HG03280 (cell line): ENCODE measurements at regions not wholly inside any gene's neighbourhood (a gene's known extent, or its start where the extent isn't known, plus 50 kb on each side); places are given as distances from the start of the nearest gene placed in this dataset.
"Not testable (repeated sequence)": the region's sequence is repeated elsewhere in the genome, so short reads cannot be mapped to it uniquely, and the experiment has no call there.

Experiments used
- ATAC-seq: cut with Tn5 transposase; IDR thresholded peaks from one replicate; pipeline ENCODE4 v1.9.1; 2021; ENCODE audit warnings: mild to moderate bottlenecking, moderate library complexity; ENCODE audit not compliant: unreplicated experiment

DNA sequence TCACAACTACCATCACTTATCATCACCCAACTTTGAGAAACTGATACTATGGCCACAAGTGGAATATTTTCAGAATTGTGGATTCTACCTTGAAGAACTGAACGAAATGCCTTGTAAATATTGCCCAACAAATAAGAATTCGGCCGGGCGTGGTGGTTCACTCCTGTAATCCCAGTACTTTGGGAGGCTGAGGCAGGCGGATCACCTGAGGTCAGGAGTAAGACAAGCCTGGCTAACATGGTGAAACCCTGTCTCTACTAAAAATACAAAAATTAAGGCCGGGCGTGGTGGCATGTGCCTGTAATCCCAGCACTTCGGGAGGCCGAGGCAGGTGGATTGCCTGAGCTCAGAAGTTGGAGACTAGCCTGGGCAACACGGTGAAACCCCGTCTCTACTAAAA, 862.7 kb downstream of the ZPLD1 start:
- not testable (repeated sequence) for ATAC-seq

DNA sequence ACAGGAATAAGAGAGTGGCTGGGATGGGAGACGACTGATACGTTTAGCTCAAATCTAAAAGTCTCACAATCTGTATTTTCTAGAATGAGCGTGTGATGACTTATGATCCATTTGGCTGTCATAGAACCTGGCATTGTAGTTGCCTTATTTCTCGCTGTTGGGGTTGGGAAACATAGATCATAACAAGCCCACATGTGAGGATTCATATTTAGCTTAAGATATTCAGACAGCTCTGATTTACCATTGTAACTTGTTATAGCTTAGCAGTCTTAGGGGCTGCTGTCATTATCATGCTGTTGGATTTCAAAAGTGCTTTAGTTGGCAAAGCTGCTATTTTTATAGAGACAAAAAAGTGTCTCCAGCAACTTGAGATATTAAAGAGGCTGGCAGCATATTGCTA, 871.3 kb downstream of the ZPLD1 start:
- ATAC-seq: no peak

GRCh38 chr3:103308921-103309320, 874.1 kb downstream of the ZPLD1 start:
- ATAC-seq: no peak

GRCh38 chr3:103319912-103320311, 885.1 kb downstream of the ZPLD1 start:
- ATAC-seq: no peak

- no peak for ATAC-seq
Measured at GRCh38 chr3:103337179-103337845, 902.5 kb downstream of the ZPLD1 start.

DNA sequence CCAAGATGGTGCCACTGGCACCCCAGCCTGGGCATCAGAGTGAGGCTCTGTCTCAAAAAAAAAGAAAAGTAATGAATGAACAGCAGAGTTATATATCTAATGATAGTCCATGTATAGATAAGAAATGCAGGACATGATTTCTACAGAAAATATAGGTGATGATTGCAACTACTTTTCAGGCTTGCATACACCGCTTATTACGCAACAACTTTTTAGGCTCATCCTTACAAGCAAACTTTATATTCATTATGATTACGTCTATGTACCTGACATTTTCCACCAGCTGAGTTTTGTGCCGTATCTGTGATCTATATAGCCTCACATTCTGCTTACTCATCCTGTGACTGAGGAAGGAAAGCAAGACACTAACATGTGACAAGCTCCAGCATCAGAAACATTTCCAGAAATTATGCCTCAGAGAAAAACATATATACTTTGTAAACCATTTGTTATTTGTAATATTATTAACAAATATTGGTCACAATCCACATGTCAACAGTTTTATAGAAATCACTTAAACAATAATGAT, 906.3 kb downstream of the ZPLD1 start:
- no peak for ATAC-seq

GRCh38 chr3:103342205-103342731, 907.5 kb downstream of the ZPLD1 start:
- no peak for ATAC-seq

- ATAC-seq: no peak
Measured at GRCh38 chr3:103349760-103350159, 914.9 kb downstream of the ZPLD1 start.

DNA sequence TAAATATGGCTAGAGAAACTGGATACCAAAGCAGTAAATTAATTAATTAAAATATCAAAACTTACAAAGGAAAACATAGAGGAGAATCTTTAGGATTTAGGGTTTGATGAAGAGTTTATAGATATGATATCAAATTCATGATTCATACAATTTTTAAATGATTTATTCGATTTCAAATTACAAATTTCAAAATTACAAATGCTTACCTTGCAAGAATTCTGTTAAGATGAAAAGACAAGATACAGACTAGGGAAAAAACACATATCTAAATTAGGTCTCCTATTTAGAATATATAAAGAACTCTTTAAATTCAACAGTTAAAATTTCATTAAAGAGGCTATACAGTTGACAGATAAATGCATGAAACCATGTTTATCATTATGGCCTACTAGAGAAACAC, 930.7 kb downstream of the ZPLD1 start:
- no peak for ATAC-seq

DNA sequence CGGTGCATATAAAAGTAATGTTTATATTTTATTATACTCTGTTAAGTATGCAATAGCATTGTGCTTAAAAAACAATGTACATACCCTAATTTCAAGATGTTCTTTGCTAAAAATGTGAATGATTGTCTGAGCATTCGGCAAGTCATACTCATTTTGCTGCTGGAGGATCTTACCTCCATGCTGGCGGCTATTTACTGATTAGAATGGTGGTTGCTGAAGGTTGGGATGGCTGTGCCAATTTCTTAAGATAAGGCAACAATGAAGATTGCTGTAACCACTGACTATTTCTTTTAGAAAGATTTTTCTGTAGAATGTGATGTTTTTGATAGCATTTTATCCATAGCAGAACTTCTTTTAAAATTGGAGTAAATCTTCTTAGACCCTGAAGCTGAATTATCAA, 932.7 kb downstream of the ZPLD1 start:
- no peak for ATAC-seq

DNA sequence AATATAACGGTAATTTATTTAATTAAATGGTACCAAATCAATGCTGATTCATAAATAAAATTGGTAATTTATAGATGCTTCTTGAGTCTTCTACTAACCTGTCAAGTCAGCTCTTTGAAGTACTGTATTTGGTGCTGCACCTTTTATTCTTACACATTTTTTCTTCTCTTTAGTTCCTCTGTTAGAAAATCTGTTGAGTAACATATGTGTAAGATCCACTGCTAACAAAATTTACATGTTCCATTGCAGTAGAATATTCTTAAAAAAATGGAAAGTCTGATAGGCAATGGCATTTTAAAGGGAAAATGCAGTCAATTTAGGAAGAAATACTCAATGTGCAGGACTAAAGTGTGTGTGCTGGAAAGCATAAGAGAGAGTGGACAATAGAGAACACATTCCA, 936.6 kb downstream of the ZPLD1 start:
- ATAC-seq: no peak

DNA sequence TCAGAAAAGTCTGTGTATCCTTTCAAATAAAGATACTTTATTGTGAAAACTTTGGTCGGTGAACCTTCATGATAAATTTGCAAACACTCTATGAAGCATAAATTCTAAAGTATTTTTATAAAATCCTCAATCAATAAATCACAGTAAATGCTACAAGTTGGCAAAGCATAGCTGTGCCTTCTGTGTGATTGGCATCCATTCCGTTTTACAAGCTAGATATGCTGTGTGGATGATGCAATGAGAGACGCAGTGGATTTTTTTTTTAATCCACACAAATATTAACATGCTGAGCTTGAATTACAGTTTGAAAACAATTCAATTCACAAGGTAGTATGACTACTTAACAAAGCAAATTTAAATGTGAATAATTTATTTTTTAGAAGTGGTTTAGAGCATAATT, 937.2 kb downstream of the ZPLD1 start:
- no peak for ATAC-seq

DNA sequence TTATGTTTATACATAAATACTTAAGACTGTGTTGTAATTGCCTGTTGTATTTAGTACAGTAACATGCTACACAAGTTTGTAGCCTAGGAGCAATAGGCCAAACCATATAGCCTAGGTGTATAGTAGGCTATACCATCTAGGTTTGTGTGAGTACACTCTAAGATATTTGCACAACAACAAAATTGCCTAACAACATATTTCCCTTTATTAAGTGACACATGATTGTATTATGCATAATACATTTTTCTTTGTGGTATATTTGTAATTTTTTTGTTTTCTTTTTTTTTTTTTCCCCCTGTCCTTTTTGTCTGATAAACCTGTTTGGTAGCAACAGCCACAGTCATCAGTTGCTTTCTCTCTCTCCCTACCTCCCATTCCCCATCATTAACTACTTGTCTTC, 945.6 kb downstream of the ZPLD1 start:
- no peak for ATAC-seq

GRCh38 chr3:103381296-103382079, 946.7 kb downstream of the ZPLD1 start:
- ATAC-seq: no peak

DNA sequence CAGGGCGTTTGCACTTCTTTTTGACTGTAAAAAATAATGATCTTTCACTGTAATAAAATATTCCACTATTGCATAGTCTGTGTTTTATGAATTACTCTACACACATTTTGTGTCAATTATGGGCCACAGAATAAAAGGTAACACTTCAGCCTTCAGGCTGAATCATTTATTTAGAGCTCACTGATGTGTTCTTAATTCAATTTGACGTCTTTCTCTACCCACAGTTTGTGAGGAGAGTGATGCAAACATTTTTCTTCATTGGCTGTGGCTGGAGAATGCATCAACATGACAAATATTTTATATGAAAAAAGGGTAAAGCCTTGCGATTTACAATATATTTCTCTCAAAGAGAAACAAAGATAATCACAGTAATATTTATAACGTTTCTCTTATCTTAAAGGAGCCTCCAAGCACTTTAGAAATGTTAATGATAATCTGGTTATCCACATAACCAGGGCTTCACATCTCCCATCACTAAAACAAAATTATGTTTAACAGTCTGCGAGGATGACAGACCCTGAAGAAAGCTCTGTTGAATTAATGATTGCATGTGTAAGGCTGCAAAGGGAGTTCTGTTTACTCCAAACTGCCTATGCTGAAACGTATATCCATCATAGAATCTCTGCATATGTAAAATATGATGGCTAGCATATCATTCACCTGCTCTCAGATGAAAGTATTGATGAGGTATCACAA, 951.3 kb downstream of the ZPLD1 start:
- ATAC-seq: no peak

DNA sequence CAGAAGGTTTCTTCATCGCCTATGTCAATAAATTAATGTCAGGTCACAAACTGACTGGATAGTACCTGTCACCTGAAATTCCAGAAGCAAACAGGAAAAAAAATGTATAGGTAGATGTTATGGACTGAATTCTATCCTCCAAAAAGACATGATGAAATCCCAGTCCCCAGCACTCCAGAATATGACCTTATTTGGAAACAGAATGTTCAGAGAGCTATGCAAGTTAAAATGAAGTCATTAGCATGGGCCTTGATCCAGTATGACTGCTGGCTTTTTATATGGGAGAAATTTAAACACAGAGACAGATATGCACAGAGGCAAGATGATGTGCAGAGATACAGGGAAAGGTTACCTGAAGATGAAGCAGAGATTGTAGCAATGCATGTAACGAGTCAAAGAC, 953.4 kb downstream of the ZPLD1 start:
- no peak for ATAC-seq

DNA sequence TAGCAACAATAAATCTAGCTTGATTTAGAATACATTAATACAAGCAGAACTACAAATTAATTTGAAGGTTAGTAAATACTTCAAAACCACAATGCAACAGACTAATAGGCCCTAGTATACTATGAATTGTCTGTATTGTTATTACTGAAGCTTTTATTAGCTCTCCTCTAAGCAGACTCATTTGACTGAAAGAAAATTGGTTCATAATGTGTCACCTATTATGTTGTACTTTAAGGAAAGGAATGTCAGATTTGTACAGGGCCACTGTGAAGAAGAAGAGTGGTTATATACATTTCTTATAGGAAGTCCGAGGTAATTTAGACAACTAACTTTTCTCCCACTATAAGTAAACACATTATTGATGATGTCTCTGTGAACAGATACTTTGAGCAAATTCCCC, 954.5 kb downstream of the ZPLD1 start:
- ATAC-seq: no peak

- ATAC-seq: no peak
Measured at GRCh38 chr3:103393395-103394186, 958.8 kb downstream of the ZPLD1 start.

- no peak for ATAC-seq
Measured at GRCh38 chr3:103403191-103403590, 968.4 kb downstream of the ZPLD1 start.

GRCh38 chr3:103406320-103406850, 971.6 kb downstream of the ZPLD1 start:
- no peak for ATAC-seq
